Mucosa of descending colon (tissue), 3 donors: ENCODE measurements at regions not wholly inside any gene's neighbourhood (a gene's known extent, or its start where the extent isn't known, plus 50 kb on each side); places are given as distances from the start of the nearest gene placed in this dataset.

Experiments
- ATAC-seq: fragments of 200-7000 bp; cut with Tn5 transposase; one replicate; pipeline ENCODE4 v1.9.1; 2020; ENCODE audit warnings: mild to moderate bottlenecking, moderate library complexity
- DNase-seq, 3 donors: peaks; one replicate each; pipeline ENCODE4 v3.0.0-alpha.2; 2020
- H3K36me3 ChIP-seq: fragments of 200-600 bp; one replicate; pipeline ENCODE4 v1.8.0; 2021; ENCODE audit warnings: low read depth, mild to moderate bottlenecking
- H3K4me1 ChIP-seq: fragments of 200-600 bp; one replicate; pipeline ENCODE4 v1.8.0; 2021; ENCODE audit warnings: low read depth, mild to moderate bottlenecking
- H3K4me3 ChIP-seq: fragments of 200-600 bp; one replicate; pipeline ENCODE4 v1.8.0; 2021; ENCODE audit warnings: mild to moderate bottlenecking
- H3K9me3 ChIP-seq: fragments of 200-600 bp; one replicate; pipeline ENCODE4 v1.8.0; 2021; ENCODE audit warnings: mild to moderate bottlenecking
- CTCF ChIP-seq: fragments of 200-600 bp; IDR thresholded peaks from one replicate; pipeline ENCODE4 v1.8.0; 2022; ENCODE audit warnings: antibody characterized with exemption, mild to moderate bottlenecking
- intact Hi-C, 2 donors: fragments of 100-400 bp; cut with DNase I in 1 of 2; cut with micrococcal nuclease in 1 of 2; formaldehyde crosslinking; loops; one replicate each; pipeline versions ENCODE4 v1.11.0 to v1.11.1; 2022; cut with DNase I, micrococcal nuclease
- donor health status: DM: no; HTN: no; CAD: no; lungs with moderate emphysema.
- donor health status: DM: no; HTN: no; CAD: no.
- donor health status: DM: no; HTN: yes; CAD: no.

GRCh38 chr13:84831666-84832657 lies 949.7 kb upstream of the SLITRK1 start:
- TF ChIP-seq CTCF = no peak
- intact Hi-C loops = no loop called here
- DNase-seq = no peak
- Histone ChIP-seq H3K4me1 (no peaks in the 10 kb centered on the region), H3K4me3 (no peak overlapping the region), H3K9me3 (no peaks in the 10 kb centered on the region), H3K36me3 (no peaks in the 10 kb centered on the region)
- ATAC-seq = no peak

GRCh38 chr13:84823528-84823927 lies 941.3 kb upstream of the SLITRK1 start:
- H3K4me3 ChIP-seq = no peak overlapping the region
- no peak for TF ChIP-seq CTCF
- no peak for ATAC-seq
- H3K36me3 ChIP-seq = no peaks in the 10 kb centered on the region
- no peaks in the 10 kb centered on the region for H3K9me3 ChIP-seq
- no peak for DNase-seq
- H3K4me1 ChIP-seq = no peaks in the 10 kb centered on the region
- intact Hi-C loops = no loop called here

GRCh38 chr13:84821261-84821660 lies 939.0 kb upstream of the SLITRK1 start:
- H3K4me3 ChIP-seq = no peak overlapping the region
- no peak for TF ChIP-seq CTCF
- intact Hi-C loops = no loop called here
- H3K4me1 ChIP-seq = no peaks in the 10 kb centered on the region
- ATAC-seq = no peak
- no peaks in the 10 kb centered on the region for H3K36me3 ChIP-seq
- DNase-seq = no peak
- no peaks in the 10 kb centered on the region for H3K9me3 ChIP-seq

- H3K4me3 ChIP-seq = no peak overlapping the region
- no peaks in the 10 kb centered on the region for H3K4me1 ChIP-seq
- no peak for TF ChIP-seq CTCF
- H3K9me3 ChIP-seq = no peaks in the 10 kb centered on the region
- DNase-seq (no peak), ATAC-seq (no peak)
- H3K36me3 ChIP-seq = no peaks in the 10 kb centered on the region
- intact Hi-C loops = no loop called here
Observed at GRCh38 chr13:84816567-84817105, 934.4 kb upstream of the SLITRK1 start.

- Histone ChIP-seq H3K9me3 (no peaks in the 10 kb centered on the region), H3K4me3 (no peak overlapping the region), H3K4me1 (no peaks in the 10 kb centered on the region), H3K36me3 (no peaks in the 10 kb centered on the region)
- ATAC-seq (no peak), DNase-seq (no peak)
- TF ChIP-seq CTCF = no peak
- intact Hi-C loops = no loop called here
Observed at GRCh38 chr13:84812789-84813188, 930.5 kb upstream of the SLITRK1 start.
